ENCODE measurements at regions not wholly inside any gene's neighbourhood (a gene's known extent, or its start where the extent isn't known, plus 50 kb on each side); places are given as distances from the start of the nearest gene placed in this dataset.

- DNase-seq, result no peak
- no peak overlapping the region for H3K4me3 ChIP-seq (ENCODE audit: low read length)
- Mint-ChIP-seq H3K4me1 (peaks cover 10 to 20% (median 14%) of the 10 kb centered on the region in 3 donors), H3K4me3 (no peak overlapping the region), H3K36me3 (no peaks in the 10 kb centered on the region), H3K9me3 (no peaks in the 10 kb centered on the region), H3K27me3 (peaks cover 32 to 48% of the 10 kb centered on the region in 2 donors), H3K27ac (no peak overlapping the region)
- no peaks in the 10 kb centered on the region for H3K36me3 ChIP-seq (ENCODE audit: insufficient read depth, low read length)
- no peaks in the 10 kb centered on the region for H3K27me3 ChIP-seq (ENCODE audit: insufficient read depth, low read length, poor library complexity, severe bottlenecking)
- ChIA-PET CTCF (no interaction called here), POLR2A (no interaction called here)
- H3K4me1 ChIP-seq (ENCODE audit: insufficient read depth, low read length), result peaks cover 5% of the 10 kb centered on the region
- no peaks in the 10 kb centered on the region for H3K9me3 ChIP-seq (ENCODE audit: low read length)
- no peak overlapping the region for H3K27ac ChIP-seq (ENCODE audit: low read depth, low read length)
These were observed 74.6 kb upstream of the NAA20 start for GRCh38 chr20:19942611-19943010.

GRCh38 chr20:19943061-19943521 is 74.1 kb upstream of the NAA20 start:
- Histone ChIP-seq H3K36me3 (ENCODE audit: insufficient read depth, low read length) (no peaks in the 10 kb centered on the region), H3K27me3 (ENCODE audit: insufficient read depth, low read length, poor library complexity, severe bottlenecking) (no peaks in the 10 kb centered on the region), H3K27ac (ENCODE audit: low read depth, low read length) (no peak overlapping the region), H3K4me3 (ENCODE audit: low read length) (no peak overlapping the region), H3K4me1 (ENCODE audit: insufficient read depth, low read length) (no peaks in the 10 kb centered on the region), H3K9me3 (ENCODE audit: low read length) (no peaks in the 10 kb centered on the region)
- no peak for DNase-seq
- Mint-ChIP-seq H3K27ac (no peak overlapping the region), H3K4me1 (peaks cover 6 to 15% (median 9%) of the 10 kb centered on the region in 3 donors), H3K4me3 (no peak overlapping the region), H3K27me3 (peaks cover 32 to 45% of the 10 kb centered on the region in 2 donors), H3K9me3 (no peaks in the 10 kb centered on the region), H3K36me3 (no peaks in the 10 kb centered on the region)
- CTCF ChIA-PET, result no interaction called here
- POLR2A ChIA-PET, result no interaction called here

GRCh38 chr20:19944772-19945459 is 72.2 kb upstream of the NAA20 start:
- H3K27me3 ChIP-seq (ENCODE audit: insufficient read depth, low read length, poor library complexity, severe bottlenecking), result no peaks in the 10 kb centered on the region
- H3K36me3 Mint-ChIP-seq, result no peaks in the 10 kb centered on the region
- H3K27me3 Mint-ChIP-seq, result peaks cover 23 to 36% of the 10 kb centered on the region in 2 donors
- H3K9me3 Mint-ChIP-seq, result no peaks in the 10 kb centered on the region
- no peaks in the 10 kb centered on the region for H3K4me1 ChIP-seq (ENCODE audit: insufficient read depth, low read length)
- CTCF ChIA-PET, result no interaction called here
- DNase-seq, result no peak
- H3K4me1 Mint-ChIP-seq, result no peaks in the 10 kb centered on the region
- H3K9me3 ChIP-seq (ENCODE audit: low read length), result no peaks in the 10 kb centered on the region
- POLR2A ChIA-PET, result no interaction called here
- no peak overlapping the region for H3K4me3 Mint-ChIP-seq
- no peak overlapping the region for H3K4me3 ChIP-seq (ENCODE audit: low read length)
- H3K27ac ChIP-seq (ENCODE audit: low read depth, low read length), result no peak overlapping the region
- no peaks in the 10 kb centered on the region for H3K36me3 ChIP-seq (ENCODE audit: insufficient read depth, low read length)
- no peak overlapping the region for H3K27ac Mint-ChIP-seq

- H3K4me3 Mint-ChIP-seq, result no peak overlapping the region
- CTCF ChIA-PET, result interaction anchor here (0.8 kb wide), 1 partner anchor 14 kb away, joined by 3 read pairs; no protein-coding TSS in a partner anchor
These were observed 71.2 kb upstream of the NAA20 start for GRCh38 chr20:19945732-19946670.

GRCh38 chr20:19947611-19948264 is 69.4 kb upstream of the NAA20 start:
- H3K27ac Mint-ChIP-seq, result no peak overlapping the region
- DNase-seq, result no peak

More at GRCh38 chr20:19945732-19946670, 71.2 kb upstream of the NAA20 start:
- H3K36me3 ChIP-seq (ENCODE audit: insufficient read depth, low read length), result no peaks in the 10 kb centered on the region
- Mint-ChIP-seq H3K4me1 (no peaks in the 10 kb centered on the region), H3K27me3 (peaks cover 23 to 26% of the 10 kb centered on the region in 2 donors), H3K9me3 (no peaks in the 10 kb centered on the region), H3K27ac (peak overlapping the region in 1 of 8 donors; percentile 46), H3K36me3 (no peaks in the 10 kb centered on the region)
- H3K9me3 ChIP-seq (ENCODE audit: low read length), result no peaks in the 10 kb centered on the region
- POLR2A ChIA-PET, result no interaction called here
- H3K4me1 ChIP-seq (ENCODE audit: insufficient read depth, low read length), result no peaks in the 10 kb centered on the region
- H3K27me3 ChIP-seq (ENCODE audit: insufficient read depth, low read length, poor library complexity, severe bottlenecking), result no peaks in the 10 kb centered on the region
- H3K4me3 ChIP-seq (ENCODE audit: low read length), result no peak overlapping the region
- no peak for DNase-seq
- no peak overlapping the region for H3K27ac ChIP-seq (ENCODE audit: low read depth, low read length)

GRCh38 chr20:19949195-19949867 is 67.8 kb upstream of the NAA20 start:
- peaks cover 0 to 4% (median 0%) of the 10 kb centered on the region in 3 donors for H3K4me1 Mint-ChIP-seq
- no peaks in the 10 kb centered on the region for H3K9me3 Mint-ChIP-seq
- no peaks in the 10 kb centered on the region for H3K36me3 ChIP-seq (ENCODE audit: insufficient read depth, low read length)
- H3K4me3 Mint-ChIP-seq, result no peak overlapping the region
- H3K27me3 ChIP-seq (ENCODE audit: insufficient read depth, low read length, poor library complexity, severe bottlenecking), result no peaks in the 10 kb centered on the region
- no peak overlapping the region for H3K27ac Mint-ChIP-seq
- CTCF ChIA-PET, result no interaction called here
- POLR2A ChIA-PET, result no interaction called here
- peaks cover 8 to 14% of the 10 kb centered on the region in 2 donors for H3K27me3 Mint-ChIP-seq
- no peak overlapping the region for H3K27ac ChIP-seq (ENCODE audit: low read depth, low read length)
- H3K9me3 ChIP-seq (ENCODE audit: low read length), result no peaks in the 10 kb centered on the region
- no peak overlapping the region for H3K4me3 ChIP-seq (ENCODE audit: low read length)
- H3K4me1 ChIP-seq (ENCODE audit: insufficient read depth, low read length), result no peaks in the 10 kb centered on the region
- DNase-seq, result no peak
- H3K36me3 Mint-ChIP-seq, result no peaks in the 10 kb centered on the region

More at GRCh38 chr20:19947611-19948264, 69.4 kb upstream of the NAA20 start:
- Histone ChIP-seq H3K27me3 (ENCODE audit: insufficient read depth, low read length, poor library complexity, severe bottlenecking) (no peaks in the 10 kb centered on the region), H3K4me1 (ENCODE audit: insufficient read depth, low read length) (no peaks in the 10 kb centered on the region), H3K4me3 (ENCODE audit: low read length) (no peak overlapping the region), H3K9me3 (ENCODE audit: low read length) (no peaks in the 10 kb centered on the region), H3K27ac (ENCODE audit: low read depth, low read length) (no peak overlapping the region), H3K36me3 (ENCODE audit: insufficient read depth, low read length) (no peaks in the 10 kb centered on the region)
- Mint-ChIP-seq H3K36me3 (no peaks in the 10 kb centered on the region), H3K27me3 (peaks cover 16 to 21% of the 10 kb centered on the region in 2 donors), H3K4me1 (peaks cover 0 to 4% (median 0%) of the 10 kb centered on the region in 3 donors), H3K9me3 (no peaks in the 10 kb centered on the region), H3K4me3 (no peak overlapping the region)
- CTCF ChIA-PET, result no interaction called here
- POLR2A ChIA-PET, result no interaction called here

- POLR2A ChIA-PET, result no interaction called here
- Histone ChIP-seq H3K9me3 (ENCODE audit: low read length) (no peaks in the 10 kb centered on the region), H3K4me3 (ENCODE audit: low read length) (no peak overlapping the region), H3K27ac (ENCODE audit: low read depth, low read length) (no peak overlapping the region), H3K36me3 (ENCODE audit: insufficient read depth, low read length) (no peaks in the 10 kb centered on the region), H3K4me1 (ENCODE audit: insufficient read depth, low read length) (no peaks in the 10 kb centered on the region), H3K27me3 (ENCODE audit: insufficient read depth, low read length, poor library complexity, severe bottlenecking) (no peaks in the 10 kb centered on the region)
- H3K4me1 Mint-ChIP-seq, result peaks cover 0 to 4% (median 0%) of the 10 kb centered on the region in 3 donors
- H3K27ac Mint-ChIP-seq, result no peak overlapping the region
- no peak overlapping the region for H3K4me3 Mint-ChIP-seq
- CTCF ChIA-PET, result no interaction called here
- peaks cover 3 to 15% of the 10 kb centered on the region in 2 donors for H3K27me3 Mint-ChIP-seq
- no peaks in the 10 kb centered on the region for H3K36me3 Mint-ChIP-seq
- no peaks in the 10 kb centered on the region for H3K9me3 Mint-ChIP-seq
- no peak for DNase-seq
These were observed 67.1 kb upstream of the NAA20 start for GRCh38 chr20:19950042-19950441.
